ENCODE measurements at regions not wholly inside any gene's neighbourhood (a gene's known extent, or its start where the extent isn't known, plus 50 kb on each side); places are given as distances from the start of the nearest gene placed in this dataset.

GRCh38 chr12:34215893-34216285, 193.6 kb downstream of the ALG10 start (continued):
- no peak for TF ChIP-seq ZNF687 (IDR thresholded peaks at IDR 0.05)
- TF ChIP-seq CBX5 (IDR thresholded peaks at IDR 0.05; ENCODE audit: low read depth): no peak
- no peak for TF ChIP-seq TCF3 (IDR thresholded peaks at IDR 0.05; ENCODE audit: borderline replicate concordance, insufficient read depth, low read depth, low read length)
- no peak for TF ChIP-seq ZNF622 (IDR thresholded peaks at IDR 0.05)
- no peak for TF ChIP-seq NFYA (IDR thresholded peaks at IDR 0.05; ENCODE audit: borderline replicate concordance, low read depth, low read length)
- TF ChIP-seq GABPA (IDR thresholded peaks at IDR 0.05; ENCODE audit: low read depth): no peak
- no peak for TF ChIP-seq SP1 (IDR thresholded peaks at IDR 0.05; ENCODE audit: low read depth, low read length)
- no peak for TF ChIP-seq EED (IDR thresholded peaks at IDR 0.05; ENCODE audit: low read depth)
- no peak for TF ChIP-seq IRF5 (IDR thresholded peaks at IDR 0.05; ENCODE audit: borderline replicate concordance)
- TF ChIP-seq RAD21 (IDR thresholded peaks at IDR 0.05; ENCODE audit: insufficient read depth, low read depth, low read length): no peak
